ENCODE measurements at regions not wholly inside any gene's neighbourhood (a gene's known extent, or its start where the extent isn't known, plus 50 kb on each side); places are given as distances from the start of the nearest gene placed in this dataset.

DNA sequence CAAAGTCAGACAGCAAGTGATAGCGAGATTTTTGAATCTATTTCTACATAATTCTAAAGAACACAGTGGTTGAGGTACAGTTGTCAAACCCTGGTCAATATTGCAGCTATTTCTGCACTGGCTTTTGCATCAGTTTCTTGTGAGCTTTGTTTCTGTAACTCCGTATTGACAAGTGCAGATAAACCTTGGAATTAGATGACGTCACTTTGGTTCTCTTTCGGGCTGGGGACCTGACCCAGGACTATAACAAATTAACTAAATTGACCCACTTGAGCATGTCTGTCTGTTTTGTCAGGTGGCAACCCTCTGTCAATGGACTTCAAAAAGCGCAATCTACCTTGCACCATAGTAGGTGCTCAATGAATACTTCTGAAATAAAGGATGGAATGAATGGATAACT is 418.4 kb upstream of the SGCD start:
- TF ChIP-seq, protein P1, sequence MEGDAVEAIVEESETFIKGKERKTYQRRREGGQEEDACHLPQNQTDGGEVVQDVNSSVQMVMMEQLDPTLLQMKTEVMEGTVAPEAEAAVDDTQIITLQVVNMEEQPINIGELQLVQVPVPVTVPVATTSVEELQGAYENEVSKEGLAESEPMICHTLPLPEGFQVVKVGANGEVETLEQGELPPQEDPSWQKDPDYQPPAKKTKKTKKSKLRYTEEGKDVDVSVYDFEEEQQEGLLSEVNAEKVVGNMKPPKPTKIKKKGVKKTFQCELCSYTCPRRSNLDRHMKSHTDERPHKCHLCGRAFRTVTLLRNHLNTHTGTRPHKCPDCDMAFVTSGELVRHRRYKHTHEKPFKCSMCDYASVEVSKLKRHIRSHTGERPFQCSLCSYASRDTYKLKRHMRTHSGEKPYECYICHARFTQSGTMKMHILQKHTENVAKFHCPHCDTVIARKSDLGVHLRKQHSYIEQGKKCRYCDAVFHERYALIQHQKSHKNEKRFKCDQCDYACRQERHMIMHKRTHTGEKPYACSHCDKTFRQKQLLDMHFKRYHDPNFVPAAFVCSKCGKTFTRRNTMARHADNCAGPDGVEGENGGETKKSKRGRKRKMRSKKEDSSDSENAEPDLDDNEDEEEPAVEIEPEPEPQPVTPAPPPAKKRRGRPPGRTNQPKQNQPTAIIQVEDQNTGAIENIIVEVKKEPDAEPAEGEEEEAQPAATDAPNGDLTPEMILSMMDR (IDR thresholded peaks at IDR 0.05; ENCODE audit: insufficient read depth, low read length, poor library complexity, severe bottlenecking): no peak
- TF ChIP-seq EZH2phosphoT487 (conservative IDR thresholded peaks at IDR 0.05; ENCODE audit: low read length): no peak
